ENCODE measurements at regions not wholly inside any gene's neighbourhood (a gene's known extent, or its start where the extent isn't known, plus 50 kb on each side); places are given as distances from the start of the nearest gene placed in this dataset.

DNA sequence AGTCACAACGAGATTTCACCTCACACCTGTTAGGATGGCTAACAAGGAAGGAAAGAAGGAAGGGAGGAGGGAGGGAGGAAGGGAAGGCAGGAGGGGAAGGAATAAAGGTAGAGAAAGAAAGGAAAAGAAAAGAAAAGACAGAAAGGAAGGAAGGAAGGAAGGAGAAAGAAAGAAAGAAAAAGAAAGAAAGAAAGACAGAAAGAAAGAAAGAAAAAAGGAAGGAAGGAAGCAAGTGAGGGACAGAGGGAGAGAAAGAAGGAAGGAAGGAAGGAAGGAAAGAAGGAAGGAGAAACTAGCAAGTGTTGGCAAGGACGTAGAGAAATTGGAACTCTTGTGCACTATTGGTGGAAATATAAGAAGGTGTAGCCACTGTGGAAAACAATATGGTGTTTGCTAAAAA, 52.2 kb downstream of the CCDC185 start:
- intact Hi-C loops (cut with micrococcal nuclease), result no loop called here
- DNase-seq, result no peak
- ATAC-seq, result no peak

DNA sequence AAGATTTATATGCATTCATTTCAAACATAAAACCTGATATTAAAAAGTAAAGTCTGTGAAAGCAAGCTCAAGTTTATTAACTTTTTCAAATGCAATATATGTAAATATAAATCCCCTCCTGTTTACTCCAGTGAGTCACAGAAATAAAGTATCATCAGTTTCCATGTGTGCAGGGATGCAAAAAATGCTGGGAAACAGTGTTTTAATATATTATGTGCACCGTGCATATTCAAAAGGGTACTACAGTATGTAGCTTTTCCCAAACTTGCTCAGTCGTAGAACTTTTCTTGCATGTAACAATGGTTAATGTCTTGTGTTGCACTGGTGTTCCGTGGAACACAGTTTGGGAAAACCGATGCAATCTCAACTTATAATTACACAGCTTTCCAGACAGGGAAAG, 60.7 kb downstream of the CCDC185 start:
- DNase-seq, result no peak
- ATAC-seq, result no peak
- intact Hi-C loops (cut with micrococcal nuclease), result no loop called here

DNA sequence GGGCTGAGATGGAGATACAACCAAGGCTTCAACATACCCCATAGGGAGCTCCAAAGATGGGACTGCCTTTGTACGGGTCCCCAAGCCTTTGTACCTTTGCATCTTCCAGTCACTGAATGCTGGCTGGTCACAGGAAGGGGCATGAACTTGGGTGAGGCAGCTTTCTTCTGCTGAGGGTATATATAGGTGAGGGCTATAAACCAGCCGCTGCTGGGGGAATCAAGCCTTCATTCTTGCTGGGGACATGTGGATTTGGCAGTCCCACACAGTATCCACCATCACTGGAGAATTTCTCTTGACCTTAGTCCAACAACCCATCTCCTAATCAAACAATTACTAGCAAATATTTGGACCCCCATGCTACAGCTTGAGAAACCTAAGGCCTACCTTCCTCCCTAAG, 61.7 kb downstream of the CCDC185 start:
- intact Hi-C loops (cut with micrococcal nuclease), result no loop called here
- ATAC-seq (no peak), DNase-seq (no peak)

DNA sequence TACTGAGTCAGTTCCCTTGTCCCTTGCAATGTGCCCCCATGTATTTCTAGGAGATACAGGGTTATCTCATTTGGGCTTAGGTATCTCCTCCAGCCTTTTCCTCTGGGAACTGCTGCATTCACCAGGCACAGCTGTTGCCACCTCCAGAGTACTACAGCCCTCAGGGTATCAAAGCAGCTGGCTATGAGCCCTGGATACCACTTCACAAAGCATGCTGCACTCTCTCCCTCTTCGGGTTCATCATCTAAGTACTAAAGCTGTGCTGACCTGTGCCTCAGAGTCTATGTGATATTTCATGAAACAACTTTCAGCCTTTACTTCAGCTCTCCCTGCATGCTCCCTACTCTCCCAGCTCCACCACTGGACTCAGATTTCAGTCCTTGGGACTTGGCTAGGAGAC, 62.3 kb downstream of the CCDC185 start:
- intact Hi-C loops (cut with micrococcal nuclease), result no loop called here
- peak; percentile 47 for ATAC-seq
- DNase-seq, result no peak

DNA sequence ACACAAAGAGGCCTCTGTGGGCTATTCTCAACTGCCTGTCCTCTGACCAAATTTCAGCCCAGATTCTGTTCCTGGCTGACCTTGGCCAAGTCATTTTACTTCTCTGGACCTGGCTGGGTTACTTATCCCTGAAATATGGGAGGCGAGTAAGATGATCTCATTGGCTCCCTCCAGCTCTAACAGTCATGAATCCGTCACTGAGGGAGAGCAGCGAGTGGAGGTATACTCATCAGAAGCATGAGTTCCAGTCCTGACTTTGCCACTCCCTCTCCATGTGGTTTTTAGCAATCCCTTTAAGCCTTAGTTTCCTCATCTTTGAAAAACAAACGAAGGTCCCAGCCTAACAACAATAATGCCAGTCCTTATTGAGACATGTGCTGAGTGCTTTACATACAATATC, 63.5 kb downstream of the CCDC185 start:
- ATAC-seq (no peak), DNase-seq (no peak)
- intact Hi-C loops (cut with micrococcal nuclease), result no loop called here

DNA sequence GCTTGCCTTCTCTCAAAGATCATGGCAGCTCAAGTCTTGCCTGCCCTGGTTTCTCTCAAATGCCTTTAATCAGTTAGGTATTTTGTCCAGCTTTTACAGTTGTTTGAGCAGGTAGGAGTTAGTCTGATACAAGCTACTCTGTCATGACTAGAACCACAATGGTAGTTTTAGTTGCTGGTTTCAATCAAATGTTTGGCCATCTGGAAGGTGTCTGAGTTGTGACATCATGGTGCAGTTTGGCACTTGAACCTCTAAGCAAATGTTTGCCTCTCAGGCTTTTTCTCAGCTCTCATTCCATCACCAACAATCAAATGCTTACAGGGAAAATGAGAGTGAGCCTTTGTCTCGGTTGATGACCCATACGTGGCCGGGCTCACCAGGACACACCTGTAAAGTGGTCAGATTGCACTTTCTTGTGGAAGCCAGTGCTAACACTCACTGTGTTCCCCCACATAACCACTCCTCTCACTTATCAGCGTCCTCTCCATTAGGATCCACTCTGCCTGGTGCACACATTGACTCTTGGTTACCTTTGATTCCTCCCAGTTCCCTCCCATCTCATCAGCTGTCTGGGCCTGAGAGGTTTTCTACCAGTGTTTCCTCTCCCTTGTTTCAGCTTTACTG, 67.5 kb downstream of the CCDC185 start:
- intact Hi-C loops (cut with micrococcal nuclease), result no loop called here
- ATAC-seq (no peak), DNase-seq (no peak)

DNA sequence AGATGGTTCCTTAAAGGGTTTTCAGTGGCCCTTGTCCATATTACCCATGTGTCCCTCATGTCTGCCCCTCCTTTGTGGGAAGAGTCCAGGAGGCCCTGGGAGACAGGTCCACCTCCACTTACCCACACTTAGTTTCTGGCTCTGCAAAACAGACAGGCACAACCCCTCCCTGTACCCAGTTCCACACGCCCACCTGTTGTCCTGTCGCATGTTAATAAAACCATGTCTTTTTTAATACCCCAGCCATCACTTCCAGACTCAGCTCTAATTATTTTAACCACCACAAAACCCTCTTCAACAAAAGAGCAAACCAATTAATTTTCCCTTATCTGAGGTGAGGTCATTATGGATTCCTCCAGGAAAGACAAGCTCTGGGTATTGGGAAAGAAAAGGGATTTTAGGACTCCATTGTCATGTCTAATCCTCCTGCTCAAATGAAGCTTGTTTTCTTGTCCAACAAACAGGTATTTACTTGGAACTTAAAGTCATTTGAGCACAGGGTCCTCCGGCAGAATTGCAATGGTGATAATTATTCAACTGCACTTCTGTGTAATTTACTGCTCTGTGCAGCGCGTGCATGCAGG, 68.9 kb downstream of the CCDC185 start:
- no peak for ATAC-seq
- intact Hi-C loops (cut with micrococcal nuclease), result no loop called here
- DNase-seq, result no peak

DNA sequence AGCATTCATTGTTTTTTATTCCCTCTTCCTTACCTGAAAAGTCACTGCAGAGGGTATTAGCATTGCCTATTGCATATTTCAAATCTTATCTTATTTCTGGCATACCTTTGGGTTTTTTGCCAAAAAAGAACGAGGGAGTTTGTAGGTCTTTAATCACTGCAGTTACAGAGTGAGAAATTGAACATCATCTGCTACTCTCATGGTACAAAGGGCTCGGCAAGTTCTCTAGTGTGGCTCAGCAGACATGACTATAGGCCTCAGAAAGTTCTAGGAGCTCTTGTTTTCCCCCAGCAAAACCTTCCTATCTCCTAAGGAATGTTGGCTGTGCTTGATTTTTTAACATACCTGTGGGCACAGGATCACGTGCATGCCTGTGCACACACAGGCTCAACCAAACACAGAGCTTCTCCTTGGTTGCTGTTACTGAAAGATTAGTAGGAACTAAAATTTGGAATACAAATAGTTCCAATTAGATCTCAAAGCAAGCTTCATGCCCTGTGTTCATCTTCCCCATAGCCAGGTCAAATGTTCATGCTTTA, 69.7 kb downstream of the CCDC185 start:
- intact Hi-C loops (cut with micrococcal nuclease), result no loop called here
- no peak for ATAC-seq
- no peak for DNase-seq

DNA sequence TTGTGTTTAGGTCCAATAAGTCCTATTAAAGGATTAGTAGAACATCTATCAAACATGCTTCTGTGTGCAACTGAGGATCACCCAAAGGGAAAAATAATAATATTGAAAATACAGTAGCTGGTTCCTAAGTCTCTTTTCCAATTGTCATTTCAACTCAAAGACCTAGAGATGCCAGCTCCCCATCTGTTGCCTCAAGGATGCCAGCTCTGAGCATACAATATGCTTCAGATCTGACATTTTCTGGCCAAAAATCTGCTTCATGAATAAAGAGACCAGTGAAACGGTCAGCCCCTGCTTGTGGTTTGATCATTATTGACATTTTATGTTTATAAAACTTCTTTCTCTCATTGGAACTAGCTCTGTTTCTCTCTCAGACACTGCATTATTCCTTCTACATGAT, 72.9 kb downstream of the CCDC185 start:
- DNase-seq (no peak), ATAC-seq (no peak)
- intact Hi-C loops (cut with micrococcal nuclease), result no loop called here

DNA sequence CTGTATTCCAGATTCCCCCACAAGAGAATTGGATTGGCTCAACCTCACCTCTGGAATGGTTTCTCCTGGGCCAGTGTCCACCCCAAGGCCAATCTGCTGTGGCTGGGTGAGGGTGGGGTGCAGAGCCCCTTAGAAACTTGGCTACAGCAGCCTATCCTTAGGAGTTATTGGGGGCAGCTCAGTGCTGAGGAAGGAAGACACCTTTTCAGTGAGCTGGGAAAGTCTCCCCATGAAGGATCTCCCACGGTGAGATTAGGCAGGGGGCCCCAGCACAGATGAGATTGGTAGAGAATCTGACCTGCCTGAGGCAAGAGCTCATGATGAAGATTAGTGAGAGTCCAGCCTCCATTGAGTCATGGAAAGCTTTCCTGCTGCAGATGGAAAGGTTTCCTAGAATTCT, 78.4 kb downstream of the CCDC185 start:
- DNase-seq, result no peak
- intact Hi-C loops (cut with micrococcal nuclease), result no loop called here
- no peak for ATAC-seq

DNA sequence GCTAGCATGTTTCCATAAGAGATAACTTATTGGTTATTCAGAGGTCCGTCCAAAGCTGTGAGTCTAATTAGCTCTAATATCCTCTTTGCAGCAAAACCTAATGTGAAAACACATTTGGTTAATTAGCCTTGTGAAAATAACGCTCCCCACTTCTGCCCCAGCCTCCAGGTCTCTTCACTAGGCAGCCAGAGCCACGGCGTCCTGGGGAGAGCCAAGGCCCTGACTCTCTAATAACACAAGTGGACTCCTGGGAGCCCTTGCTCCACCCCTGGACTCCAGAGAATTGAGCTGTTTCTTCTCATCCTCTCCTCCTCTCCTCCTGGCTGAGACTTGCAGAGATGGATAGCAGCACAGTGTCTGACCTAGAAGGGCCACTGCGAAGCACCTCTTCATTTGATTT, 78.8 kb downstream of the CCDC185 start:
- intact Hi-C loops (cut with micrococcal nuclease), result no loop called here
- no peak for ATAC-seq

DNA sequence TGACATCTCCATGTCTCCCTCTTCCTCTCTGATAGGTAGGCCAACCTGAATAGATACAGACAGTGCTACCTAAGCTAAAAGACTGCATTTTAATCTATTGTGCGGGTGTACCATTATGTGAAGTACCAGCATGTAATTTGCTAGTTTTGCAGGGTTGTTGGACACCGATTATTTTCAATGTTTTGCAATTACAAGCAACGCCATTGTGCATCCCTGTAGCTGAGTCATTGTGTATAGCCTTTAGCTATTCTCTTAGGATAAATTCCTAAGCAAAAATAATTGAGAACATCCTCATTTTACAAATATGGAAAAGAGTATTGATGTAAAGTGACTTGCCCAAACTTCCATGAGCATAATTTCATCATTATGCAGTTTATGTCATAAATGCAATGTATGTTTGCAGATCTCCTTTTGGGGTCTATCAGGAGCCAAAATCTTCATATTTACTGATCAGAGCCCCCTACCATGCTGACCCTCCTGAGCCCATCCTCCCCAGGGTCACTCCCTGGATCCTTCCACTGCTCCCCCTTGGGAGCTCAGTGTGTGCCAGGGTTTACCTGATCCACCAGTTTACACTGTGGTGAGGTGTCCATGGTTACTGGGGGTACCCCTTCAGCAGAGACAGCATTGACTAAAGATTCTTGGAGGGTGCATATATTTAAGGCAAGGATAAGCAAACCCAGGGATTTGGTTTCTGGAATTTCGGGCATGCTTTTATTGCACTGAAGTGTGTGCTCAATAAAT, 80.6 kb downstream of the CCDC185 start:
- ATAC-seq (no peak), DNase-seq (no peak)
- intact Hi-C loops (cut with micrococcal nuclease), result no loop called here

More for the DNA sequence above, 78.8 kb downstream of the CCDC185 start:
- DNase-seq, result no peak

DNA sequence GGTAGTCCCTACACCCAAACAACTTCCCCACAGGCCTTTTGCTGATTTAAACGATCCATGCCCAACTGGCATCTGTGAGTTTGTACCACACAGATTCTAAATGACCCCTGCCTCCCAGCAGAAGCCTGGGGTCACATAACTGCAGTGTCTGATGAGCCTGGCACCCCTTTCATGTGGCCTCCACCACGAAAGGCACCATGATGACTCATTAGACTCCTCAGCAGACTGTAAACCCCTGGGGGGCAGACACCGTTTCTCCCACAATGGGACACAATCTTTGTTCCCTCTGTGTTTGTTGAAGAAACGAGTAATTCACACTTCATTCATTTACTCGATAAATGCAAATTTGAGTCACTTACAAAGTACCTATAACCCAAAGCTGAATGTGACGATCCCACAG, 81.6 kb downstream of the CCDC185 start:
- intact Hi-C loops (cut with micrococcal nuclease), result no loop called here
- no peak for ATAC-seq
- DNase-seq, result no peak

DNA sequence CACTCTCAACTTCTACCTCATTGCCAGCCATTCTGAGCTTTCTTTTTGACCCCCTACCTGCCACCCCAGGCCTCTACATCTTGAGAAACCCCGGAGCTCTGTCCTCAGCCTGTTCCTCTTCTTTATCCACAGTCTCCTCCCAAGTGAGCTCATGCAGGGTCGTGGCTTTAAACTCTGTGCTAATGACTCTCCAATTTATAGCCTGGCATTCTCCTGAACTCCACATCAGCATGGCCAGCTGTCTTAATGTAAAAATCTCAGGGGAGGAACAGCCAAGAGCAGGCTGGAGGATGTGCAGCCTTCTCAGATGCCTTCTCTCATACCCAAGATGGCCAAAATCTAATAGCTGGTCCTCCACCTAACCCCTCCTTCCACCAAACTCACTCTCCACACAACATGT, 84.2 kb downstream of the CCDC185 start:
- intact Hi-C loops (cut with micrococcal nuclease), result no loop called here
- ATAC-seq, result no peak

DNA sequence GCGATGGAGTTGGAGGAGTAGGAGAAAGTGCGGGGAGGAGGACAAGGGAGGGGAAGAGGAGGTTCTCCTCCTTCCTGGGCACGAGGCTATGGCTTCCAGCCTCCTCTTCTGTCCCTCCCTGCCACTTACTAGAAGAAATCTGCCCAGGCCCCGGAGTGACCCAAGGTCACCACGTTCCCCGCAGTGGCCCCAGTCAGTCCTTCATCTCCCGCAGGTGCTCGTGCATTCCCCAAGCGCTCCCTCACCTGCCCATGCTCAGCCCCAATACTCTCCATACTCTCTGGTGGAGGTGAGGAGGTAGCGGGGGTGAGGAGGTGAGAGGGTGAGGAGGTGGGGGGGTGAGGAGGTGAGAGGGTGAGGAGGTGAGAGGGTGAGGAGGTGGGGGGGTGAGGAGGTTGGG, 85.4 kb downstream of the CCDC185 start:
- intact Hi-C loops (cut with micrococcal nuclease), result no loop called here
- ATAC-seq, result no peak
- no peak for DNase-seq

More for the DNA sequence above, 84.2 kb downstream of the CCDC185 start:
- no peak for DNase-seq

DNA sequence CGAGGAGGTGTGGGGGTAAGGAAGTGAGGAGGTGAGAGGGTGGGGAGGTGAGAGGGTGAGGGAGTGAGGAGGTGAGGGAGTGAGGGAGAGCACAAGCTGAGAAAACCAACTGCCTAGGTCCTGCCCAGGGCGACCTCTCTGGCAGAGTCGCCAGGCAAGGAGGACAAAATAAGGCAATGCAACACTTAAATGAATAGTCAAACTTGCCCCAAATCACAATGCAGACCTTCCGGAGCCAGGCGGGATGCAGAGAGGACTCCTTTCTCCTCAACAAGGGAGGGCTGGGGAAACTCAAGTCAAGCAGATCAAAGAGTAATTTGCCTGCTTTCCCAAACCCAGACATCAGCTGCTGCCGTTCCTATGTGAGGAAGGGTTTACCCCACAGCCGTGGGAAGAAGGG, 86.0 kb downstream of the CCDC185 start:
- intact Hi-C loops (cut with micrococcal nuclease), result no loop called here
- no peak for DNase-seq
- no peak for ATAC-seq

DNA sequence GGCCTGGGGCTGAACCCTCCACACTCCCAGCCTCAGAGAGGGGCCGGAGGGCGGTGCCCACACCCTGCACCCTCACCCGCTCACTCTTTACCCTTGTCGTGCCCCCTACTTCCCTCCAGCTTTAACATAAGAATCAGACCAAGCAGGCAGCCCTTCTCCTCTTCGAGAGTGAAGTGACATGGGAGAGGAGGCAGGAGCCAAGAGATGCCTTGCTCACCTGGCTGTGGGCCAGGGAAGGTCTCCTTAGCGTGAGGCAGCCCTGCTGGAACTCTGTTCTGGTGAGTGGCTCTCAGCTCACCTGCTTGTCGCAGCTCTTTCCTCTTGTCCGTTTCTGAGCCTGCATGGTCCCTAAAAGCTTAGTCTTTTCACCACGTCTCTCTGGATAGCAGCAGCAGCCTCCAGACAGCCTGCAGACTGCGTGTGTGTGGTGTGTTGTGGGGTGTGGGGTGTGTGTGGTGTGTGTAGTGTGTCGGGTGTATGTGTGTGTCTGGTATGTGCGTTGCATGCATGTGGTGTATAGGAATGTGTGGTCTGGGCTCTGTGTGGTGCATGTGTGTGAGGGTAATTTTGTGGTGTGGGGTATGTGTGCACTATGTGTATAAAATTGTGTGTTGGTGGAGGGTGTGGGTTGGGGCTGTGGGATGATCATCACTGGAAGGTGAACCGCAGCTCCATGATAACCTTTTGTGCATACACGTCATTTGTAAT, 86.7 kb downstream of the CCDC185 start:
- DNase-seq, result no peak
- ATAC-seq, result no peak
- intact Hi-C loops (cut with micrococcal nuclease), result no loop called here

DNA sequence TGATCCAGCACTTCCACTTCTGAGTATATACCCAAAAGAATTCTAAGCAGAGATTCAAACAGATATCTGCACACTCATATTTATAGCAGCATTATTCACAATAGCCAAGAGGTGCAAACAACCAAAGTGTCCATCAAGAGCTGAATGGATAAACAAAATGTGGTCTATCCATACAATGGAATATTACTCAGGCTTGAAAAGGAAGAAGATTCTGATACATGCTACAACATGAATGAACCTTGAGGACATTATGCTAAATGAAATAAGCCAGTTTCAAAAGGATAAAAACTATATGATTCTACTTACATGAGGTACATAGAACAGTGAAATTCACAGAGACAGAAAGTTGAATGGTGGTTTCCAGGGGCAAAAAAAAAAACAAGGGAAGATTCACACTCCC, 88.9 kb downstream of the CCDC185 start:
- intact Hi-C loops (cut with micrococcal nuclease), result no loop called here
- DNase-seq, result no peak
- no peak for ATAC-seq

DNA sequence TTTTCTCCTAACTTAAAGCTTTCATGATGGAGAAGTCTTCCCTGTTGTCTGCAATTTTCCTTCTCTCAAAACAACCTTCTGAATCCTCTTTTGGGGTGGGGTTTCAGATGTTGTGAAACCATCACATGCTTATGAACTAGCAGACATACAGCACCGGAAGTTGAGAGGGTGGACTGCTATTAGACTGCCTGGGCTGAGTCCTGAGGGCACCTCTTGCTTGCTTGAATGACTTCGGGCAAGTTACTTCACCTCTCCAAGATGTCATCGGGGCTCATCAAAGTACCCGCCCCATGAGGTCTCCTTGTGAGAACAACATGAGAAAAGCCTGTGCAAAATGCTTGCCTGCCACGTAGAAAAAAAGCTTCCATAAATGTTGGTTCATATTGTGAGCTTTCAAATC, 89.6 kb downstream of the CCDC185 start:
- DNase-seq (no peak), ATAC-seq (no peak)
- intact Hi-C loops (cut with micrococcal nuclease), result no loop called here

DNA sequence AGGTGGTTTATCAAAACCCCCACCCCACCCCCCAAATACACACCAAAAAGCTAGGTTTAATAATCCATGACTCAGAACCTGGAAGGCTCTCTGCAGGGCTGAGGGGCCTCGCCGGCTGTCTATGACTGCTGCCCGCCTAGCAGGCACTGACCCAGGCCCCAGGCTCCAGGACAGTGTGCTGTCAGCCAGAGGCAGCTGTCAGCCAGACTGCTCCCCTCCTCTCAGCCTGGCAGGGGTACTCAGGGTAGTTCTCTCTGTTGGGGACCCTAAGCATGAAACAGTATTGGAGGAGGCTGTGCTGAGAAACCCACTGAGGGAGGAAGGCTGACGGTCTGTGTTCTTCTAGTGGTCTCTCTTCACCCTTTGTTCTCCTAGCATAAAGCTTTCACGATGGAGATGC, 90.3 kb downstream of the CCDC185 start:
- DNase-seq, result no peak
- ATAC-seq, result no peak
- intact Hi-C loops (cut with micrococcal nuclease), result no loop called here
